ENCODE measurements at regions not wholly inside any gene's neighbourhood (a gene's known extent, or its start where the extent isn't known, plus 50 kb on each side); places are given as distances from the start of the nearest gene placed in this dataset.
A peak's percentile ranks its signal among the peaks of the same experiment; 100 is the strongest.

- DNase-seq: no peak
Measured at GRCh38 chr7:110336423-110336822, 754.5 kb upstream of the LRRN3 start.

GRCh38 chr7:110337646-110338045 is 753.3 kb upstream of the LRRN3 start:
- DNase-seq: no peak

DNA sequence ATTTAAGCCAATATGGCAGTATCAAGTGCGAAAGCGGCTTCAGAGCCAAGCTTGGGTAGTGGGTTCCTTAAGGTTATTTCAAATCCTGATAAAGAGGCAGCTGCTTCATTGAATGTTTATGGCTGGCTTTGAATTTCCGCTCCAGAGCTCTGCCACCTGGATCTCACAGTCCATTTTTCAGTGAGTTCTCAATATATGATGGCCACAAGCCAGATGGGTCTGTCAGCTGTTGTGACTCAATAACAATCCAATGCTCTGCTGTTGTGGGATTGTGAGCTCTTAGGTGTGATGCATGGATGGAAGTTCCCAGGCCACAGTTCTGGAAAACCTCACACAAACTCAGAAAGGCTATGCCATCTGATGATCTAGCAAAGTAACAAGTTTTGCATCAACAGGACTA is 743.8 kb upstream of the LRRN3 start:
- peak; percentile 64 to 93 for DNase-seq

DNA sequence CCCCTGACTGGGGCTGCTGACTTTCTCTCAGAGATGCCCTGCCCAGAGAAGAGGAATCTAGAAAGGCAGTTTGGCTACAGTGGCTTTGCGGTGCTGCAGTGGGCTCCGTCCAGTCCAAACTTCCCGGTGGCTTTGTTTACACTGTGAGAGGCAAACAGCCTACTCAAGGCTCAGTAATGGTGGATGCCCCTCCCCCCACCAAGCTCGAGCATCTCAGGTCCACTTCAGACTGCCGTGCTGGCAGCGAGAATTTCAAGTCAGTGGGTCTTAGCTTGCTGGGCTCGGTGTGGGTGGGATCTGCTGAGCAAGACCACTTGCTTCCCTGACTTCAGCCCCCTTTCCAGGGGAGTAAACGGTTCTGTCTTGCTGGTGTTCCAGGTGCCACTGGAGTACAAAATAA is 734.5 kb upstream of the LRRN3 start:
- no peak for DNase-seq

GRCh38 chr7:110358028-110358427 is 732.9 kb upstream of the LRRN3 start:
- DNase-seq: no peak

GRCh38 chr7:110371709-110372108 is 719.2 kb upstream of the LRRN3 start:
- DNase-seq: no peak

DNA sequence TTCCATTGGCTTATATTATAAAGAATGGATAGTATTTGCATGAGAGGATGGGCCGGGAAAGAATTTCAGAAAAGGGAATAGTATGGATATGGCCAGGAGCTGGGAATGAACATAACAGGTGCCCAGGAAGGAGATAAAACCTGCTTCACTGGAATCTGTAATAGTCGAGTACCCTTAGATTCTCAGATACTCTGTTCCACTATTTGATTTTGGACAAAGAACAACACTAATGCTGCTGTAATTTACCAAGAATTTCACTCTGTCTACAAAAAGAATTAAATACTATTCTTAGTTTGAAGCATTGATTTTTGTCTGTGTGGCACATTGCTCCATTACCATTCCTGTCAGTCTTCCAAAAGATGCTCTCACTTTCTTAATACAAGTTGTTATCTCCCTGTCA is 718.2 kb upstream of the LRRN3 start:
- no peak for DNase-seq

DNA sequence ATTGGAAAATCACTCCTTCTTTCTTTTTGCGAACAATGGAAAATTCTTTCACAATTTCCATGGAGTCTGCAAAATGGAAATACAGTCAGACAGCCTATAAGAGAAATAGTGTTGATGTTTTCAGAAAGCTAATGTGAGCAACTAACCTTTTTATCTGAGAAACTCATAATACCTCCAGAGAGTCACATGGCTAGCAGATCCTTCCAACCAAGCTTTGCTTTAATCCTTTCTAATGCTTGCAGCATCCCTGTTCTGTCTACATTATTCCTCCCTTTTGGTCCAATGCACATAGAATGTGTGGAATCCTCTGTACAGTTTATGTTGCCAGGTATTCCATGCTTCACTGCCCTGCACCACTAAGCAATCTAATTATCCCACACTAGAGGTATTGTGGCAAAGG is 717.5 kb upstream of the LRRN3 start:
- DNase-seq: peak; percentile 7 to 61

GRCh38 chr7:110373859-110374258 is 717.1 kb upstream of the LRRN3 start:
- no peak for DNase-seq

GRCh38 chr7:110375068-110375467 is 715.9 kb upstream of the LRRN3 start:
- peak; percentile 63 to 87 for DNase-seq

DNA sequence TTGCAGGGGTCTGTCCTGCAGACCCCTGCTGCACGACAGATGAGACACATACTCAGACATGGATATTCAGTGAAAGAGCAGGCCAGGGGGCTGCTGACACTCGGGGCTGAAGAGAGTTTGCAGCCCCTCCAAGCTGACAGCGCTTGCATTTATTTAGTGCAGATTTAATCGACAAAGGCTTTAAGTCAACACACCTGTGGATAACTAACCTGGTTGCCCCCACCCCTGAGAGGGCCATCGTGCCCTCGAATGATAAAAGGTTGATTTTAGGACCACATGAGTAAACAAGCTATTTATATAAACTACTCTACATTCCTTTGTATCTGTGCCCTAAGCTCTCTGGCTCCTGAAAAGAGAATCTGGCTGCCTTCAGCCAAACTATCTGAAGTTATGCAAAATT is 708.2 kb upstream of the LRRN3 start:
- DNase-seq: no peak

GRCh38 chr7:110386006-110386405 is 704.9 kb upstream of the LRRN3 start:
- DNase-seq: no peak

DNA sequence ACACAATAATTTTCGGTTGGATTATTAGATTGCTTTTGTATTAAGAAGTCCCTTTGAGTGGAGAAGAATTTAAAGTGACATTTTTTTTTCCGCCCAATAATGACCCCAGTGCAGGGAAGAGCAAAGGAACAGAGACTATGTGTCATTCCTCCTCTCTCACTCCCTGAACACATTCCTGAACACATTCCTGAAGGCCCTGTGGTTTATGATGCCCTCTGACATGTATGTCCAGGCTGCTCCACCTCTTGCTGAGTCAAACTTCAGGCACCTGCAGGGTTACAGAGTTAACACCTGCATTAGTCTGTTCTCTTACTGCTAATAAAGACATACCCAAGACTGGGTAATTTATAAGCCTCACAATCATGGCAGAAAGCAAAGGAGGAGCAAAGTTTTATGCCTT is 704.0 kb upstream of the LRRN3 start:
- no peak for DNase-seq

GRCh38 chr7:110387689-110388088 is 703.2 kb upstream of the LRRN3 start:
- DNase-seq: no peak

DNA sequence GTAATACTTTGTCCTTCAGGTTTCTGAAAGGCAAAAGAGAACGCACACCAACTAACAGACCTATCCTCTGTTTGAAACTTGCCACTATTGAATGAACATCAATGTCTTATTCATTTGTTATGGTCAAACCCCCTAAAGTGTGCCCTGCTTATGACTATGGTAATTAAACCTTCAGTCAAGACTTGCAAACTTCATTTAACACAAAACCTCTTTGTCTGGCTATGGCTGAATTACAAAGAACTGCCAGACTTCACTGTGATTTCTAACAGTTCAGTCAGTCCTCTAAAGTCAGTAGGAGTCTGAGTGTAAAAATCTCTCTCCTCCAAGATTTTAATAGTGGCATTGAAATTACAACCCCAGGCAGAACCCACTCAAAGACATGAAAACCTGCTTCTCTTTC is 702.5 kb upstream of the LRRN3 start:
- DNase-seq: no peak

DNA sequence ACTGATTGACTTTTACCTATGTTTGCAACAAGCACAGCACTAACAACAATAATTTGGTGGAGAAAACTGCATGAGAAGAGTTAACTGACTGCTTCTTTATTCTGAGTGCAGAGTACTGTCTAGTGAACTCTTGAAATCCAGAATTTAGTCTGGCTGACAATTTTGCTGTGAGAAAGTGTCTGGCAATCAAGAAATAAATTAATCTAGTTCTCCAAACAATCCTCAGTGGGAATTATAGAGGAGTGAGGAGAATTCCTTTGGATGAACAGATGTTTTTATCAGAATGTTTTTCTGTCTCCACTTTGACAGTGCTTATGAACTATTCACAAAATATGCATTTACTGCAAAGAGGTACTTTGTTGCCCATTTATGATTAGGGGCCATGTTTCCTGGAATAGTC is 694.9 kb upstream of the LRRN3 start:
- no peak for DNase-seq

DNA sequence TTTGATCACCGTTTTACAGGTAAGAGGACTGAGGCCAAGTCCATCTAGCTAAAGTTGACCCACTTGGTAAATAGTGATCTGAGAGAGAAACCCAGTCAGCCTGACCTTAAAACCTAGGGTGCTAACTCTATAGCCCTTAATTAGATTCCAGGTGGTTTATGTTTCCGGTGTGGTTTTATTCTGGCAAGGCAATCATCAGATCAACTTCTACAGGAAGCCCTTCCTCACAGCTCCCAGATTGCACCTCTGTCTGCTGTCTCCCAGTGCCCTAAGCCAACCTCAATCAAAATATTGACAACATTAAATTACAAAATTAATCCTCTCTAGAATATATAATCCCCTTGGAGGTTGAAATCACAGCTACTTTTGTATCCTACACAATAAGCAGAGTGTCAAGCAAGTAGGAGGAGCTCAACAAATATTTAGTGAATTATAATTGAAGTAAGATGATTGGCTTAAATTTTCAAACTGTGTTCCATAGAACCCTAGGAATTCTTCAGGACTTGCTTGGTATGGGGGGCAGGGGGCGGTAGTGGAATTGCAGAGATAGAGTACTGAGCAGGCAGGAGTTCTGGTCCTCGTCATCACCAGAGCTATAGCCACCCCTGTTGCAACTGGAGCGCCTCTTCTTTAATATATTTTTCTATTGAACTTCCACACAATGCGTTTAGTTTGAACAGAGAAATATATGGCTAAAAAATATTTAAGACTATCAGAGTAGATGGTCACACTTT is 692.8 kb upstream of the LRRN3 start:
- peak in 1 of 2 experiments; percentile 8 for DNase-seq

GRCh38 chr7:110399421-110399820 is 691.5 kb upstream of the LRRN3 start:
- DNase-seq: no peak

DNA sequence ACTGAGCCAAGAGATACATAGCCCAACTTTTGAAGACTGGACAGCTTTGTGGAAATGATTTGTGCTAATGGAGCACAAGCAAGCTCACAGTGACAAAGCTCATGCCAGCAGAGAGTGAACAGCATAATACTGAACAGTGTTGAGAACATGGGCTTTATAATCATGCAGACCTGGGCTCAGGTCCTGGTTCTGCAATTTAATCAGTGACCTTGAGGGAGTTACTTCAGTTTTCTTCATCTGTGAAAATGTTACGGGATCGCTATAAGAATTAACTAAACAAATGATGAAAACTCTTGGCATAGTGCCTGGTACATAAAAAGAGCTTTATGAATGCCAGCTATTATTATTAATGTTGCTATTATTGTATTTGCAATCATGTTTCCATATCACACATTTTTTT is 690.5 kb upstream of the LRRN3 start:
- no peak for DNase-seq

GRCh38 chr7:110407242-110407641 is 683.7 kb upstream of the LRRN3 start:
- DNase-seq: no peak

GRCh38 chr7:110407706-110408105 is 683.2 kb upstream of the LRRN3 start:
- DNase-seq: no peak

DNA sequence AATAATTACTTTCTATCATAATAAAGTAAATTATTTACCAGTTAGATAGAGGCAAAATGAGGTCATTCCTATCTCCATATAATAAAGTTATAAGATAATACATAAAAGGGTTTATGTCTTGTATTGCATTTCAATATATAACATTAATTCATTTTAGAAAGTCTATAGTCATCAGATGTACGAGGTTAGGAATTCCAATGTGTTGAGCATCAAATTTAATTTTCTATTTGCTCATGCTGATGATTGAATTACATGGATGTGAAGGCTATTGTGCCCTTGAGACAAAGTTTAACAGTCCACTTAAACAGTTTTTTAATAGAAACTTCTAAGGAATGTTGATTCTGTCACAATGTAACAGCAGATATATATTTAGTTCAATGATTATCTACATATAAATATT is 678.3 kb upstream of the LRRN3 start:
- no peak for DNase-seq

DNA sequence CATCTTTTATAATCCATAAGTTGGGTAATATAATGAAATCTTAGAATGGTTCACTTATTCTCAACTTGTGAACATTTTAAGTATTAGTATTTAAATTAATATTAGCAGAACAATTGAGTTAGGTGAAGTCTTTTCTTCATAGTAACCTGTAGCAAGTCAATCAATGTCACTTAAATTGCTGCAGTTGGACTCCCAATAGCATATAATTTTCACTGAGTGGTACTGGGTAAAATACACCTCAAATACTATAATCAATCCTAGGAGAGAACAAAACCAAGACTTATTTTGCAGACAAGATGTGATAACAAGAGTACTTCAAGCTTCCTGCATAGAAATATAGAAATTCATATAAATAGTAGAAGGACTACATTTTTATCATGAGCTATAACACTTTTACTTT is 677.9 kb upstream of the LRRN3 start:
- no peak for DNase-seq

DNA sequence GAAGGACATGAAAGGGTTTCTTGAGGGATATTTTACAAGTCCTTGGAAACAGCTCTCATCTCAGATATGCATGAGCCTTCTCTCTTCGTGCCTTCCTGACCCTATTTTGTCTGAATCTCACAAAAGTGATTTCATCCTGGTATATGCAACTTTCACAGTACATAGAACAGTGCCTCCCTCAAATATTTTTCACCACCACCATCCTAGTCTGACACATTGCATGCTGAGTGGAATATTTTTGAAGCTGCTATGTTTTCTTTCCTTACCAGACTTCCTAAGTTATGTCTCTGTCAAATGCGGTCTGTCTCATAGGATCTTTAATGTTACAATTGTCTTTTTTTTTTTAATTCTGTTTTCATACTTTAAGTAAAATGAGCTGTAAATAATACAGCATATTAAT is 673.3 kb upstream of the LRRN3 start:
- no peak for DNase-seq

- peak in 1 of 2 experiments; percentile 44 for DNase-seq
Measured at GRCh38 chr7:110418659-110419280, 672.2 kb upstream of the LRRN3 start.
